ENCODE measurements at regions not wholly inside any gene's neighbourhood (a gene's known extent, or its start where the extent isn't known, plus 50 kb on each side); places are given as distances from the start of the nearest gene placed in this dataset.
"Not testable (repeated sequence)": the region's sequence is repeated elsewhere in the genome, so short reads cannot be mapped to it uniquely, and the experiment has no call there.

GRCh38 chr17:26936645-26937044 lies 357.3 kb upstream of the WSB1 start:
- DNase-seq, result not testable (repeated sequence)

- not testable (repeated sequence) for DNase-seq
These were observed 356.1 kb upstream of the WSB1 start for GRCh38 chr17:26937750-26938322.

- not testable (repeated sequence) for DNase-seq
These were observed 354.2 kb upstream of the WSB1 start for GRCh38 chr17:26939755-26940154.

GRCh38 chr17:26940587-26940986 lies 353.3 kb upstream of the WSB1 start:
- not testable (repeated sequence) for DNase-seq

GRCh38 chr17:26962255-26963162 lies 331.4 kb upstream of the WSB1 start:
- no peak for DNase-seq

- no peak for DNase-seq
These were observed 330.8 kb upstream of the WSB1 start for GRCh38 chr17:26963163-26963503.

- DNase-seq, result not testable (repeated sequence)
These were observed 327.9 kb upstream of the WSB1 start for GRCh38 chr17:26965898-26966624.

GRCh38 chr17:26966625-26967179 lies 327.2 kb upstream of the WSB1 start:
- DNase-seq, result not testable (repeated sequence)

- not testable (repeated sequence) for DNase-seq
These were observed 312.0 kb upstream of the WSB1 start for GRCh38 chr17:26981845-26982425.

- not testable (repeated sequence) for DNase-seq
These were observed 311.4 kb upstream of the WSB1 start for GRCh38 chr17:26982563-26982962.

- DNase-seq, result not testable (repeated sequence)
These were observed 306.1 kb upstream of the WSB1 start for GRCh38 chr17:26987851-26988250.

GRCh38 chr17:26994648-26995047 lies 299.3 kb upstream of the WSB1 start:
- not testable (repeated sequence) for DNase-seq

- DNase-seq, result not testable (repeated sequence)
These were observed 297.6 kb upstream of the WSB1 start for GRCh38 chr17:26996146-26996916.

- peak; percentile 46 for DNase-seq
These were observed 286.0 kb upstream of the WSB1 start for GRCh38 chr17:27007734-27008531.

GRCh38 chr17:27009087-27009486 lies 284.8 kb upstream of the WSB1 start:
- DNase-seq, result no peak

GRCh38 chr17:27010138-27010537 lies 283.8 kb upstream of the WSB1 start:
- DNase-seq, result not testable (repeated sequence)

GRCh38 chr17:27030552-27030951 lies 263.4 kb upstream of the WSB1 start:
- not testable (repeated sequence) for DNase-seq

- peak; percentile 50 for DNase-seq
These were observed 255.2 kb upstream of the WSB1 start for GRCh38 chr17:27038676-27039075.

GRCh38 chr17:27045039-27045438 lies 248.9 kb upstream of the WSB1 start:
- not testable (repeated sequence) for DNase-seq

GRCh38 chr17:27049104-27049784 lies 244.7 kb upstream of the WSB1 start:
- DNase-seq, result no peak

GRCh38 chr17:27065588-27065987 lies 228.3 kb upstream of the WSB1 start:
- no peak for DNase-seq
